ENCODE measurements at regions not wholly inside any gene's neighbourhood (a gene's known extent, or its start where the extent isn't known, plus 50 kb on each side); places are given as distances from the start of the nearest gene placed in this dataset.

GRCh38 chr12:108457734-108458361, 57.2 kb upstream of the FICD start:
- TF ChIP-seq CTCF (IDR thresholded peaks at IDR 0.05), result no peak
- TF ChIP-seq POLR2A (IDR thresholded peaks at IDR 0.05), result no peak

All from lower leg skin (tissue), 3 donors.